IMR-90 (cell line): ENCODE measurements at regions not wholly inside any gene's neighbourhood (a gene's known extent, or its start where the extent isn't known, plus 50 kb on each side); places are given as distances from the start of the nearest gene placed in this dataset.

Experiments used
- ATAC-seq: fragments of 200-7000 bp; cut with Tn5 transposase; 2 replicates; pipeline ENCODE4 v1.9.1; 2020; ENCODE audit warnings: low read depth, mild to moderate bottlenecking, moderate library complexity
- BruUV-seq: library from RNA; stranded (reverse); fragments of 400-500 nt; replicated peaks from 2 replicates; lab custom pipeline; 2021; lab: Mats Ljungman, UMichigan
- CTCF ChIA-PET: fragments of 300-600 bp; formaldehyde crosslinking; extraction: SDS; loops from one replicate; lab custom pipeline; 2021; ENCODE audit warnings: antibody characterized with exemption; lab: Yijun Ruan, JAX
- POLR2A ChIA-PET: fragments of 300-600 bp; sonication (Branson Sonifier 250); formaldehyde crosslinking; loops from one replicate; lab custom pipeline; 2022; ENCODE audit warnings: antibody characterized with exemption; ENCODE audit not compliant: unreplicated experiment; lab: Charles Lee
- DNase-seq: peaks from one replicate; pipeline ENCODE4 v3.0.0; 2013
- H2AFZ ChIP-seq: replicated peaks from 2 replicates; pipeline ENCODE3; 2013; ENCODE audit warnings: low read length, mild to moderate bottlenecking; ENCODE audit not compliant: poor library complexity
- H2AK5ac ChIP-seq: 2 replicates; pipeline ENCODE4 v1.6.1; 2013; ENCODE audit warnings: low read depth, low read length, inconsistent platforms
- H2AK9ac ChIP-seq: replicated peaks from 2 replicates; pipeline ENCODE3; 2013; ENCODE audit warnings: mild to moderate bottlenecking, low read depth, low read length, moderate library complexity; ENCODE audit not compliant: poor library complexity
- H2BK120ac ChIP-seq: 2 replicates; pipeline ENCODE4 v1.6.1; 2013; ENCODE audit warnings: low read depth, low read length, inconsistent platforms
- H2BK15ac ChIP-seq: 3 replicates; pipeline ENCODE4 v1.6.1; 2013; ENCODE audit warnings: low read depth, low read length, inconsistent platforms
- H2BK20ac ChIP-seq: 2 replicates; pipeline ENCODE4 v1.6.1; 2013; ENCODE audit warnings: low read depth, mild to moderate bottlenecking, inconsistent platforms, low read length, moderate library complexity
- H2BK5ac ChIP-seq: 2 replicates; pipeline ENCODE4 v1.6.1; 2013; ENCODE audit warnings: mild to moderate bottlenecking, low read depth, low read length, inconsistent platforms; ENCODE audit not compliant: poor library complexity, severe bottlenecking
- H3K14ac ChIP-seq: replicated peaks from 2 replicates; pipeline ENCODE4 v1.6.1; 2013; ENCODE audit warnings: low read depth, low read length, inconsistent platforms
- H3K18ac ChIP-seq: 2 replicates; pipeline ENCODE4 v1.6.1; 2013; ENCODE audit warnings: low read depth, low read length, control low read depth
- H3K23ac ChIP-seq: 2 replicates; pipeline ENCODE4 v1.6.1; 2013; ENCODE audit warnings: low read depth, low read length, inconsistent platforms
- H3K27ac ChIP-seq: 2 replicates; pipeline ENCODE4 v1.5.1; 2013; ENCODE audit warnings: mild to moderate bottlenecking, control low read depth, low read length; ENCODE audit not compliant: insufficient read depth
- H3K27me3 ChIP-seq: 2 replicates; pipeline ENCODE4 v1.6.1; 2013; ENCODE audit warnings: low read length; ENCODE audit not compliant: control insufficient read depth, insufficient read depth
- H3K36me3 ChIP-seq: 2 replicates; pipeline ENCODE4 v1.6.1; 2013; ENCODE audit warnings: low read length, mixed read lengths; ENCODE audit not compliant: control insufficient read depth, insufficient read depth
- H3K4ac ChIP-seq: 2 replicates; pipeline ENCODE4 v1.6.1; 2013; ENCODE audit warnings: low read depth, low read length, inconsistent platforms
- H3K4me1 ChIP-seq: 2 replicates; pipeline ENCODE4 v1.6.1; 2013; ENCODE audit warnings: low read length, mixed read lengths; ENCODE audit not compliant: control insufficient read depth, insufficient read depth
- H3K4me2 ChIP-seq: 2 replicates; pipeline ENCODE4 v1.6.1; 2013; ENCODE audit warnings: low read depth, mild to moderate bottlenecking, control low read depth, low read length, moderate library complexity
- H3K4me3 ChIP-seq: 2 replicates; pipeline ENCODE4 v1.5.1; 2013; ENCODE audit warnings: low read depth, mild to moderate bottlenecking, control low read depth, low read length, moderate library complexity; ENCODE audit not compliant: insufficient read depth
- H3K56ac ChIP-seq: 2 replicates; pipeline ENCODE4 v1.6.1; 2013; ENCODE audit warnings: low read length, inconsistent platforms; ENCODE audit not compliant: insufficient read depth; ENCODE audit errors: extremely low read depth
- H3K79me1 ChIP-seq, 2 experiments: 2 replicates each; pipeline ENCODE4 v1.6.1; 2013; ENCODE audit warnings: low read length in 2 of 2, inconsistent platforms in 1 of 2, low read depth in 1 of 2
- H3K9ac ChIP-seq: 2 replicates; pipeline ENCODE4 v1.6.1; 2013; ENCODE audit warnings: low read depth, low read length, control low read depth
- H3K9me1 ChIP-seq: 2 replicates; pipeline ENCODE4 v1.6.1; 2013; ENCODE audit warnings: low read length, inconsistent platforms; ENCODE audit not compliant: insufficient read depth
- H3K9me3 ChIP-seq: 2 replicates; pipeline ENCODE4 v1.6.1; 2013; ENCODE audit warnings: low read length; ENCODE audit not compliant: control insufficient read depth, insufficient read depth
- H4K20me1 ChIP-seq: 2 replicates; pipeline ENCODE4 v1.6.1; 2013; ENCODE audit warnings: low read length, inconsistent platforms; ENCODE audit not compliant: insufficient read depth
- H4K5ac ChIP-seq: 2 replicates; pipeline ENCODE4 v1.6.1; 2013; ENCODE audit warnings: mild to moderate bottlenecking, low read depth, low read length, control low read depth
- H4K8ac ChIP-seq, 2 experiments: 2 replicates each; pipeline ENCODE4 v1.6.1; 2013; ENCODE audit warnings: low read depth in 2 of 2, low read length in 2 of 2, control low read depth in 1 of 2, inconsistent platforms in 1 of 2
- H4K91ac ChIP-seq: 2 replicates; pipeline ENCODE4 v1.6.1; 2013; ENCODE audit warnings: low read depth, low read length, inconsistent platforms; ENCODE audit not compliant: insufficient read depth
- MAZ ChIP-seq: IDR thresholded peaks from 2 replicates; pipeline ENCODE4 v1.6.1; 2012; ENCODE audit warnings: low read depth, mild to moderate bottlenecking, low read length, improper control_type of control experiment, moderate library complexity, borderline replicate concordance
- NFE2L2 ChIP-seq: fragments of 150-350 bp; IDR thresholded peaks from 2 replicates; pipeline ENCODE4 v1.6.1; 2016; ENCODE audit warnings: low read depth, mild to moderate bottlenecking, low read length
- WGBS, 2 experiments: methylation state at CpG; one replicate each; pipeline versions ENCODE4 v1.1.5 to v1.1.7; 2013; ENCODE audit warnings: missing lambda C conversion rate in 2 of 2; ENCODE audit not compliant: insufficient read length in 1 of 2; ENCODE audit errors: extremely low coverage in 2 of 2; 5-methylcytosine and 5-hydroxymethylcytosine counted together
- dilution Hi-C: fragments of 300-500 bp; cut with HindIII; formaldehyde crosslinking; loops from one replicate; pipeline ENCODE4 v1.14.3; 2018; ENCODE audit warnings: low sequenced_read_pairs; ENCODE audit not compliant: unreplicated experiment
- in situ Hi-C: fragments of 300-500 bp; cut with MboI; formaldehyde crosslinking; loops from 3 replicates; pipeline ENCODE4 v1.14.3; 2019; ENCODE audit warnings: low sequenced_read_pairs, inconsistent platforms, mixed read lengths
- intact Hi-C: fragments of 100-400 bp; cut with micrococcal nuclease; formaldehyde crosslinking; loops from 2 replicates; pipeline ENCODE4 v1.10.0; 2022
- TF ChIP-seq, protein P1 (sequence below): fragments of 150-350 bp; IDR thresholded peaks from 2 replicates; pipeline ENCODE4 v1.6.1; 2016; ENCODE audit warnings: low read depth, mild to moderate bottlenecking, low read length, moderate library complexity, borderline replicate concordance

DNA sequence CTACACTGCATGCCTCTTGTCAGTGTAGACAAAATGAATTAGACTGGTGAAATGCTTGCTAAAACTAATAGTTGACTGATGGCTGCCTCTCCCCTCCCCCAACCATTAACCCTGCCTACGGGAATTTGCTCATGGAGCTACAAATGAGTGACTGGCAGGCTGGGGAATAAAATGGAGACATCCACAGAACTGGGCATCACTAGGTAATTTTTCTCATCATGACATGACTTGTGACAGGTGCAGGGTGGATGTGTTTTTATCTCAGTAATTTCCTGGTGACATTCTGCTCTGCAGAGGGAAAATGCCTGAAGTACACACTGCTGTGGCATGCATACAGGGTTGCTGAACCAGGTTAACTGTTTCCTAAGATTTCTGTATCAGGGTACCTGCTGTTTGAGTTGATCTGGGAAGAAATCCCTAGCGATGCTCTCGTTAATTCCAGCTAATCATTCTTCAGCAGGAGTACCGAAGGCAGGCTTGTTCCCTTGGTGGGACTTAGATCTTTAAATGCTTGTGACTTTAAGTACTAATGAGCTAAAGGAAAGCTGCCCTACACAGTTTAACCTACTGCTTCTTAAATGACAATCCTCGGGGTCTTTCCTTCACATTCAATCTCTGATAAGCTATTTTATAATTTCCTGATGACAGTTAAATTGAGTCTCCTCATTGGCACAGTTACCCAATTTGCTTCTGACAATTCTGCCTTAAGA, 376.3 kb upstream of the LCORL start:
- H2AFZ ChIP-seq: no peak overlapping the region
- H3K4me2 ChIP-seq: no peak overlapping the region
- no peaks in the 10 kb centered on the region for H3K4me1 ChIP-seq
- dilution Hi-C loops (no loop called here), in situ Hi-C loops (no loop called here), intact Hi-C loops (no loop called here)
- no peak overlapping the region for H2AK9ac ChIP-seq
- H3K9me1 ChIP-seq: no peaks in the 10 kb centered on the region
- peaks cover 6% of the 10 kb centered on the region for H3K9me3 ChIP-seq
- no peak overlapping the region for H4K91ac ChIP-seq
- no peak overlapping the region for H3K4me3 ChIP-seq
- no CpG with 5 or more reads among the region's 5 CpGs for WGBS, 2 experiments
- H4K5ac ChIP-seq: no peak overlapping the region
- H3K4ac ChIP-seq: no peak overlapping the region
- H3K14ac ChIP-seq: no peak overlapping the region
- TF ChIP-seq, protein P1, sequence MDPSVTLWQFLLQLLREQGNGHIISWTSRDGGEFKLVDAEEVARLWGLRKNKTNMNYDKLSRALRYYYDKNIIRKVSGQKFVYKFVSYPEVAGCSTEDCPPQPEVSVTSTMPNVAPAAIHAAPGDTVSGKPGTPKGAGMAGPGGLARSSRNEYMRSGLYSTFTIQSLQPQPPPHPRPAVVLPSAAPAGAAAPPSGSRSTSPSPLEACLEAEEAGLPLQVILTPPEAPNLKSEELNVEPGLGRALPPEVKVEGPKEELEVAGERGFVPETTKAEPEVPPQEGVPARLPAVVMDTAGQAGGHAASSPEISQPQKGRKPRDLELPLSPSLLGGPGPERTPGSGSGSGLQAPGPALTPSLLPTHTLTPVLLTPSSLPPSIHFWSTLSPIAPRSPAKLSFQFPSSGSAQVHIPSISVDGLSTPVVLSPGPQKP: no peak
- no peak for TF ChIP-seq MAZ
- no peak for TF ChIP-seq NFE2L2
- no peak overlapping the region for H2AK5ac ChIP-seq
- ATAC-seq (no peak), DNase-seq (no peak)
- H3K9ac ChIP-seq: no peak overlapping the region
- no TSS peak for BruUV-seq
- no peak overlapping the region for H2BK20ac ChIP-seq
- H4K20me1 ChIP-seq: no peaks in the 10 kb centered on the region
- H3K23ac ChIP-seq: no peak overlapping the region
- H2BK5ac ChIP-seq: no peak overlapping the region
- H3K27ac ChIP-seq: no peak overlapping the region
- H3K18ac ChIP-seq: no peak overlapping the region
- H3K36me3 ChIP-seq: no peaks in the 10 kb centered on the region
- ChIA-PET CTCF (no interaction called here), POLR2A (no interaction called here)
- H3K27me3 ChIP-seq: no peaks in the 10 kb centered on the region
- no peak overlapping the region for H4K8ac ChIP-seq
- no peak overlapping the region for H3K56ac ChIP-seq
- H2BK15ac ChIP-seq: no peak overlapping the region
- H2BK120ac ChIP-seq: no peak overlapping the region
- H3K79me1 ChIP-seq: no peaks in the 10 kb centered on the region
